Activated T-cell treated with anti-CD3 and anti-CD28 coated beads for 48 hours (primary cell): ENCODE measurements at regions not wholly inside any gene's neighbourhood (a gene's known extent, or its start where the extent isn't known, plus 50 kb on each side); places are given as distances from the start of the nearest gene placed in this dataset.

Experiments
- DNase-seq: peaks from one replicate; pipeline ENCODE4 v3.0.0-alpha.2; 2020; ENCODE audit warnings: low read depth

DNA sequence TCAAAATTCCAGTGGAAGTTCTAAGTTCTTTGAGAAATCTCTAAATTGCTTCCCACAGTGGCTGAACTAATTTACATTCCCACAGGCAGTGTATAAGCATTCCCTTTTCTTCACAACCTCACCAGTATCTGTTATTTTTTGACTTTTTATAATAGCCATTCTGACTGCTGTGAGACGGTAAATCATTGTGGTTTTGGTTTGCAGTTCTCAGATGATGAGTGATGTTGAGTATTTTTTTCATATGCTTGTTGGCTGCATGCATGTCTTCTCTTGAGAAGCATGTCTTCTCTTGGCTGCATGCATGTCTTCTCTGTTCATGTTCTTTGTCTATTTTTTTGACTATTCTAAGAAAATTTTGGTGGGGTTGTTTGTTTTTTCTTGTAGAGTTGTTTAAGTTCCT lies 499.6 kb upstream of the CCDC54 start:
- DNase-seq: no peak

DNA sequence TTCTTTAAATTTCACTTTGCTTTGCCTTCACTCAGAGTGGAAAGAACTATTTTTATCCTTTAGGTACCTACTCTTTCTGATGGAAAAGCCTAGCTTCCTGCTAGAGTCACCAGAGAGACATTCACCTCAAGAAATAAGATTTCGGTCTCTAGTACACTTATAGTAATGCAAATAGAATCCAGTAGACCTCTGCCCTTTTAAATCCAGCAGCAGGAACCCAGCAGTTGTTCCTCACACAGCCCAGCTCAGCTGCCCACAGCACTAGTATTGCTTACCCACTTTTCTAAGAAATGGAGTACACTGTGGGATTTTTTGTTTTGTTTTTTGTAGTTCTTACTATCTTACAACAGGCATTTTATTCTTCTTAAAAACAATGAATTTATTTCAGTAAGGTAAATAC lies 497.0 kb upstream of the CCDC54 start:
- no peak for DNase-seq

DNA sequence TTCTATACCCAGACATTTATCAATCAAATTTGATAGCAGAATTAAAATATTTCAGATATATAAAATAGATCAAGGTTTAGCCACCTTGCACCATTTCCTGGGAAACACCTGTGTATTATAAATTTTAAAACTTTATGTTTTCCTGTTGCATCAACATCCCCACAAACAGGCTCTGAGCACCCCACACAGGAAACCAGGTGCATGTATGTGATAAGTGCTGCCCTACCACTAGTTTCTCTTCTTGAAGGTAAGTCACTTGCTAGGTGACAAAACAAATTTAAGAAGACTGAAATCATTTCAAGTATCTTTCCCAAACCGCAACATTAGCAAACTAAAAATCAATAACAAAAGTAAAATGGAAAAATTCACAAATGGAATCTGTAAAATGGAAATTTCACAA lies 496.1 kb upstream of the CCDC54 start:
- no peak for DNase-seq

DNA sequence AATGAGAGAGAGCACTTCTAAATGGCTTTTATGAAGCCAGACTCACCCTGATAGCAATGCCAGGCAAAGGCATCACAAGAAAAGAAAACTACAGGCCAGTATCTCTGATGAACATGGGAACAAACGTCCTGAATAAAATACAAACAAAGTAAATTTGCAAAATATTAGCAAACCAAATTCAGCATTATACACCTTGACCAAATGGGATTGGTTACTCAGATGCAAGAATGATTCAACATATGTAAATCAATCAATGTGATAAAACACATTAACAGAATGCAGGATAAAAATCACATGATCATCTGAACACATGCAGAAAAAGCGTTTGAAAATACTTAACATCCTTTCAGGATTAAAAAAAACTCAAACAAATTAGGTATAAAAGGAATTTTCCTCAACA lies 494.9 kb upstream of the CCDC54 start:
- DNase-seq: no peak

DNA sequence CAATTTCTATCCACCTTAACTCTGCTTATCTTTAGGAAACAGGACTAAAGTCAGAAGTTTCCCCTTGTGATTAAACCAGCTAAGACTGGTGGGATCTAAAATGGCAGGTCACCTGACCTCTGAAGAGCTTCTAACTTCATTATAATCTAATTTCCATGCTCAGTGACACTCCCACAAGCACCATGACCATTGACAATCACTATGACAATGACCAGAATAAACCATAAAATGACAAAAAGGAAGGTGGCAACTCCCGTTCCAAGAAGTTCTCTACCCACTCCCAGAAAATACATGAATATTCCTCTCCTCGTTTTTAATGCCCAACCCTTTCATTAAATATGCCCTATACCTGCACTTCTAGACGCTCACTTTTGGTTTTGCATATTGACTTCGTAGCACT lies 471.2 kb upstream of the CCDC54 start:
- DNase-seq: no peak

DNA sequence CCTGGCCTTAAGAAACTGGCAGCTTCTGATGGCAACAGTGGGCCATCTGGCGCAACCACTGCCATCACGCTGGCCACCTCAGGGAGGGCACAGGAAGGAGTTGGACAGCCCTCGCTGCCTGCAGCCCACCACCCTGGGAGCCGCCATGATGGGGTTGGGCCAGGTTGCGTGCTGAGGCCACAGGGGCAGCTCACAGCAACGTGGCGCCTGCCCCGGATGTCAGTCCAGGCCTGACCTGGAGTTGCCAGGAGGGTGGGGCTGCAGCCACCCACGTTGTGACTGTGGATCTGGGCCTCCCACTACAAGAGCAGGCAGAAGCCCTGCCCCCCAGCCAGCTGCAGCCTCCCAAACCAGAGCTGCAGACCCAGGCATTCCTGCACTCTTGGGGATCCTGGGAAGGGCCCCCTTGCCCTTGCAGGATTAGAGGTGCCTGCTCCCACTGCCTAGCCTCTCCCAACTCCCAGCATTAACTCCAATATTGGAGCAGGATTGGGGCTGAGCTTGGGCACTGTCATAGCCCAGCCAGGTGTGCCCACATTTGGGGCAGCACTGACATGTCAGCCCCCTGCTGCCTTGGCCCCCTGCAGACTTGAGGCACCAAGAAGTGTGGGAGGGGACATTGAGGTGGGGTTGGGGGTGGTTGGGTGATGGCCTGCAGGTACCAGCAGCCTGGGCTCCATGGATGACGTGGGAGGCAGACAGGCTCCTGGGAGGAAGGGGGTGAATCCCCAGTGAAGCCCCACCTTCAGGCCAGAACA lies 468.9 kb upstream of the CCDC54 start:
- DNase-seq: no peak

DNA sequence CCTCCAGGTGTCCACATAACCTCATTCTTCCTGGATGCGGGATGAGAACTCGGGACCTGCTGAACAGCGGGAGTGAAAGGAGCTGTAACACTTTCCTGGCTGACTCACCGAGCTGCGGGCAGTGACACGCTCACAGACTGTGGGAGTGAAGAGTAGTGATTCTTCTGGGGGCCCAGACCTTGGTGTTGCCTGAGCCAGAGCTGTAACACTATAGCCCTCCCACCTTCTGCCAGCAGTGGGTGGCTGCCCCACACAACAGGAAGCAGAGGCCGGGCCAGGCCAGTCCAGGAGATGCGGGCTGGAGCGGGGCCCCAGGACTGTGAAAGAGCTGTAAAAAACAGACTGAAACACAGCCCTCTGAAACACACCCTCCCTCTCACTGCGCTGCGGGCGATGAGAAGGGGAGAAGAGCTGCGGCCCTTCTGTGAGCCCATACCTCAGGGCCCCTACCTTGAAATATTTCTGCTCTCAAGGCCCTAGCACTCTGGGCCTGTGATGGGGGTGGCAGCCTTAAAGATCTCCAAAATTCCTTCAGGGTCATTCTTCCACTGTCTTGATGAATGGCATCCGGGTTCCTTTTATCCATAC lies 464.0 kb upstream of the CCDC54 start:
- DNase-seq: no peak

DNA sequence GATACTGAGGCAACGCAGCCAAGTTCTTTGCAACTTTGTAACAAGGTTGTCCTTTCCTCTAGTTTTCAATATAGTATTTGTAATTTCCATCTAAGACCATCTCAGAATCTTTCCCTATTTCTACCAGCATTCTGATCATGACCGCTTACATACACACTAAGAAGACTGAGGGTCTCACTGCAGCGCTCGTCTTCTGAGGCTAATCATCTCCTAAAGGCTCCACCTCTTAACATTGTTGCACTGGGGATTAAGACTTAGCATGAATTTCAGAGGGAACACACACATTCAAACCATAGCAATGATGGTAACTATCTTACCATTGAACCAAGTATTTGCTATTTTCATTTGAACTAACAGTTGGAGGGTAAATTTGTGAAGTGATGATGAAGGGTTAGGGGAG lies 463.3 kb upstream of the CCDC54 start:
- no peak for DNase-seq

DNA sequence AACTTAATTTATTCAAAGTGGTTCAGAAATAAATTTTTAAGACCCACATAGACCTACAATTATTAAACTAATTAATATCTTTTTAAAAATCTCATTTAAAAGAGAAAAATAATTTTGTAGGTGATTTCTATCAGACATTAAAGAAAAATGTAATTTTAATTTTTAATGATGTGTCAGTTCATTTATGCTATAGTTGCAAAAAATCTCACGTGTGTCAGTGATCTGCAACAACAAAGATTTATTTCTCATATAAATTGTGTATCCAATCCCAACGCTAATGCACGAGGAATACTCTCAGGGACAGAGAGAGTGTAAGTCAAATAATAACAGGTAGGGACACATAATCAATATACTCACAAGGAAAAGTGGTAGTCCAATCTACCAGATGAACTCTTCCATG lies 456.6 kb upstream of the CCDC54 start:
- DNase-seq: no peak

DNA sequence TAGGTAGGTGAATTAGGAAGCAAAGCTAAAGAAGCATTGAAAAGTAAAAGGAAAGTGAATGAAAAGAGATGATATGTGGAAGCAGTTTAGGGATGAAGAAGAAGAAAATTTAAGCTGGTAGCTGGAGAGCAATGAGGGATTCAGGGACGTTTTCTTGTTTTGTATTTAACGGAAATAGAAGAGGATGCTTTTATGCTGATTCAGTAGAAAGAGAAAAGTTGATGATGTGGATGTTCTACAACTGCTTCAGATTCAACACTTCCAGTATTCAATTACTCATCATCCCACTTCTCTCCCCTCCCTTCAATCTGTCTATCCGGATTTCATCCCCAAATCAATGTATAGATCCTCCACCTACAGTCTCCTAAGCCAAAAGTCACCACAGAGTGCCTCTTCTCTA lies 448.2 kb upstream of the CCDC54 start:
- no peak for DNase-seq

DNA sequence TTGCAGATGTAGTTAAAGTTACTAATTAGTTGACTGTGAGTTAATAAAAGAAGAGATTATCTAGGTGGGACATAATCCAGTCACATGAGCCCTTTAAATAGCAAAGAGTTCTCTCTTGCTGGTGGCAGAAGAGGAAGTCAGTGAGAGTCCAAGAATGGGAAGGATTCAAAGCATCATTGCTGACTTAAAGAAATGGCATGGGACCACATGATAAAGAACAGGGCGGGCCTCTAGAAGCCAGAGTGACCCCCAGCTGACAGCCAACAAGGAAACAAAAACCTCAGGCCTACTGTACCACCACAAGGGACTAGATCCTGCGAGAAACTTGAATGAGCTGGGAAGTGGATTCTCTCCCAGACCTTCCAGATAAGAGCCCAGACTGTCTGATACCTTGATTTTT lies 447.2 kb upstream of the CCDC54 start:
- no peak for DNase-seq

DNA sequence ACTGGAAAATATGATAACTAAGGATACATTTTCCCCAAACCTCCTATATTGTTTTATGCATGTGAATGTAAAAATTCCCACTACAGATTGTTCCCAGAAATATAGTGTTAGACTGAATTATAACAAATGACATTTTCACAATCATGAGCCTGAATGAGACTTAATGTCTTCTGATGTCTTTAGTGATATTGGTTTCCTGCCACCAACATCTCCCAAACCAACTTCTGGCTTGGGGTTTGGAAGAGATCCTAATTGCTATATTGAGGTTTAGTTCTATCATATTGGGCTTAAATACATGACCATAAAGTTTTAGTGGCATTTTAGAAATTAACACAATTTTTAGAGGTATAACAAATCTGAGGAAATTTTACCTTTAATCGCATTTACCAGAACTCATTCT lies 445.3 kb upstream of the CCDC54 start:
- DNase-seq: no peak

DNA sequence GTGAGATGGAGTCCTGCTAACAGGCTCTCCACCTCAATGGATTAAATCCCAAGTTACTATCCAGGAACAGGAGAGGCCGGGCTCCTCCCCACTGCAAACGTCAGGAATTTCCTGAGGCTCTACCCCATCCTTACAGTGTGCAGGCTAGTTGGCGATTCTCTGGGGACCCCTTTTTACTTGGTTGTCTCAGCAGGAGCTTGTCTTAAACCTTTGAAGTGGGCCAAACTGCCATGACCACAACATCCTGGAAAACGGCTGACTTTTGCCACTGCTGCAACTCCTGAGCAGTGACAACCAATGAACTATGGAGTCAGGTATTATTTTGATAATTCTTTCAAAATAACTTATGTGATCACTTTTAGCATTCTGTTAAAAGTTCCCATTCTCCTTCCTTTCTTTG lies 440.9 kb upstream of the CCDC54 start:
- no peak for DNase-seq

DNA sequence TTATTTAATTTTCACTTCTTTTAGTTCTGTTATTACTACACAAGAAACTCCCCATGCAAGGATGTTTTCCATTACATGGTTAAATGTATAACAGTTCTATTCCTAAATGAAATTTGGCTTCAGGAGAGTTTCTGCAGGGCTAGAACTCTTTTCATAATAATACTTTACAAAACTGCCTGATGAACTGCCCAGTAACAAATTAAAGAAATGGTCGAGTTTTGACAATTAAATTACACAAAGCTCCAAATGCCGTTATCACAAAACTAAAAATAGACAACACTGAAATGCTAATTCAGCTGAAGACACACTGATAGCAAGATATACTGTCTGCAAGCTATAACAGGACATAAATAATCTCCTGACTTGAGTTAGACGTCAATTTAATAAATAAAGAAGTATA lies 435.2 kb upstream of the CCDC54 start:
- DNase-seq: no peak

DNA sequence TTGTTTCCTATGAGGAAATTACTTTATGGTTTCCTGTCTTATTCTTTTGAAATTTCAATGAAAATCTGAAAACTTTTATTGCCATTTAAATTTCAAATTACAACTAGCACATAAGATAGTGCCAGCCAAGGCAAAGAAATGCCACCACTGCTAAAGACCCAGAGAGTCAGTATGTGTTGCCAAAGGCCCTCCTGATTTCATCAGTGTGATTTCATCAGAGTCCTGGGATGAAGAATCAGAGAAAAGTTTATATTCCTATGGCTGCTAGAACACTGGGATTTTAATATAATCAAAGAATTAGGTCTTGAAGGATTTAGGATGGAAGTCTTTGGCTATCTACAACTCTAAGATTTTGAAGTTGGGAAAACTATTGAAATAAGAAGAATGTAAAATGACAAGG lies 434.2 kb upstream of the CCDC54 start:
- DNase-seq: no peak

DNA sequence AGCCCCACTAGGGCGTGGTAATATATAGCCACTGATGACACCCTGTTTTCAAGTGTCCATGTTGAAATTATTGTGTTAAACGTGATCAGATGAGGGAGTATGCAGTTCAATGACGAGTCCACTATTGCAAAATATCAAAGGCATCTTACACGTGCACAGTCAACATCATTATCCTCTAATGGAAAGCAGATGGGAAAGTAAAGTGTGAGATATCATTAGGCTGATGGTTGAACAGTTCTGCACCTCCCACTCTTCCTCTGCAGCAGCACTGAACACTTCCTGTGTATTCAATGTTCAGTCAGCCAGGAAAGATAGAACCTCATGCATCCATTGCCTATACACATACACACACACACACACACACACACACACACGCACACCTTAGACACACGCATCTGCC lies 431.8 kb upstream of the CCDC54 start:
- DNase-seq: no peak

DNA sequence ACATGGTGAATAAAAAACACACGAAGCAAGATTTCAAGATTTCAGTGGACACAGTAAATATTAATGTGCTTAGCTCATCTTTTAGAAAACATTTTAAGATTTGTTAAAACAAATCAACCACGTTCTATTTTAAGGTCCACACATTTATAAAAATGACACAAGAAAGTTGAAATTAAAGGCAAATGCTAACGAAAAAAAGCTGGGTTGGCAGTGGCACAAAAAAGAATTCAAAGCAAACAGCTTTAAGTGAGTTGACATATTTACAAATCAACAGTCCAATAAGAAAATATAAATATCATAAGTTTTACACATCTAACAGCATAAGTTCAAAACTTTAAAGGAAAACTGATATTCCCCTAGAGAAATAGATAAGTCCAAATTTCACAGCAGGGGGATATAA lies 430.4 kb upstream of the CCDC54 start:
- DNase-seq: no peak

DNA sequence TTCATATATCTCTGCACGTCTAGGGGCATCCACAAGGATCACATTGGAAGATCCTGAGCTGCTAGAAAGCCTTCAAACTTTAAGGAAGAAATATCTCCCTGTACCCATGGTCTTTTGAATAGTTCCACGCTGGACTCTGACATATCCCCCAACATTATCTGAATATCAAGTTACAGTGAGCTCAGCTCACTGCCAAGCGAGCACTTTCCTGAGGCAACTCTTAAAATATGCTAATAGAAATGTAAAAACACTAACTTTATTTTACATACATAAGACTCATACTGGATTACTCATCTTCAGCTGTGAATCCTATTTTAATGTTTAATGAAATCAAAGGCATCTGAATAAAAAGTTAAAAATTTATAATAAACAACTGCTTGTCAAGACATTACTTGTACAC lies 420.2 kb upstream of the CCDC54 start:
- no peak for DNase-seq

DNA sequence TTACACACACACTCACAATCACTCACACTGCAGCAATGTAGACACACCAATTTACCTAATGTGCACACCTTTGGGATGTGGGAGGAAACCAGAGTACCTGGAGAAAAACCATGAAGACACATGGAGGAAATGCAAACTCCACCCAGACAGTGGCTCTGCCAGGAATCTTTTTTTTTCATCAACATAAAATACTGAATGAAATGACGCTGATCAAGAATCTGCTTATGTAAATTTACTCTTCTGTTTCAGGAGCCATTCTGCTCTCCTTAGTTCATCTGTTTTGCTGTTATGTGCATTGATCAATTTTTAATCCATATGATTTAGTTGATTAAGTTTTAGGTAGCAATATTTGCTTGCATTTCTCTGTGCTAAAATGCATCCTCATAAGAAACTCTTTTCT lies 414.2 kb upstream of the CCDC54 start:
- DNase-seq: no peak

DNA sequence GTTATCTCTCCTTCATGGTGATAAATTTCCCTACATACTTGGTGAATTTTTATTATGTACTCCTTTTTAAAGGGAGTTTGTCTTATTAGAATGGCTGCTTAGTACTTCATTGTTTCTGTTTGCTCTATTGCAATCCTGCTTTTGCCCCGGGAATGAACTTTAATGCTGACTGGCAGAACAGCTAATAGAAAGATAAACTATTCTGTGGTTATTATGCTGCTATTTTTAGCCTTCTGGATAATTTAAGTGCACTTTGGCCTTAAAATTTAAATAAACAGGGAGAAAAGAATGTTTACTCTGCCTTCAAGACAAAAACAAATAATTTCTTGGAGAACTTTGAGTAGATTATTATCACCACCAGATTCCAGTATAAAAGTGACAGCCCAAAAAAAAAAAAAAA lies 413.8 kb upstream of the CCDC54 start:
- no peak for DNase-seq

DNA sequence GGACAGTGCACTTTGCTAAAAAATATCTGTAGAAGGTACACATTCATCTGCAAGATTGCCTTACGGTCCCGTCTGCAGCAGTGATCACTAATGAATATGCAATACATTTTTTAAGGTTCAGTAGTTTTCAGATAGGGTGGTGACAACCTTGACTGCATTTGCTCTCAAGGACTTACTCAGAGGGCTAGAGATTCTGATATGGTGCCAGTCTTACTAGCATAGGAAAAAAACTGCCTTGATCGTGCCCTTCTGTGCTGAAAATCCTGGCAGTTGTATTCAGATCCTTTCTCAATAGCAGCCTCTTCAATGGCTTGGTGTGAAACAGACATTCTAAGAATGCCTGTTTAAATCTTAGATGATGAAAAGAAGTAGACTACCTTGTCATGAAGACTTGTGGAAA lies 411.9 kb upstream of the CCDC54 start:
- DNase-seq: no peak

DNA sequence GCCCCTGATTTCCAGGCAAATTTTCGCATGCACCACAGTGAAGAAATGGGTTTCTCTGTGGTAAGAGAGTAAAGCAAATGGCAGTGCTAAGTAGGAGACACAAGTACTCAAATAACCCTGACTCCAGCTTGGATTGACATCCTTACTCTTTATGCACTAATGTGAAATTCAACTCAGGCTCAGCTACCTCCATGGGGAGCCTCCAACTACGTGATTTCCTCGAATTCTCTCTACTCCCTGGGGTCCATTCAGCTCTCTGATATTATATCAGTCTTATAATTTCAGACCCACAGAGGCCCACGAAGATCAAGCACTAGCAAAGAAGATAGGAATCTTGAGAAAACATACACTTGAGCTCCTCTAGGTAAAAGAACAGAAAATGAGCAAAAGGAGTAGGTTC lies 407.6 kb upstream of the CCDC54 start:
- no peak for DNase-seq

DNA sequence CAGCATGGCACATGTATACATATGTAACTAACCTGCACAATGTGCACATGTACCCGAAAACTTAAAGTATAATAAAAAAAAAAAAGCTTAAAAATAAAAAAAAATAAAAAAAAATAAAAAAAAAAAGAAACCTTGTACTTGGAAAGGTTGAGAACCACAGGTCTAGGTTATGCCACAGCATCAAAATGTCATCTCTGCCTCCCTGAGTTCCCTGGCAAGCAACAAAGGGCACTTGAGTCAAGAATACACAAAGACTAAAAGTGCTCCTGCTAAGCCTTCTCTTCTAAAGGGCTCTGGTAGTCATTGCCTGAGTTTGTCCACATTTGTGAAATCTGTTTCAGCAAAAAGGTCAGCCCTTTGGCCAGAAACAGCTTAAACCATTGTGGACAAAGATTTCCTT lies 395.8 kb upstream of the CCDC54 start:
- DNase-seq: no peak

DNA sequence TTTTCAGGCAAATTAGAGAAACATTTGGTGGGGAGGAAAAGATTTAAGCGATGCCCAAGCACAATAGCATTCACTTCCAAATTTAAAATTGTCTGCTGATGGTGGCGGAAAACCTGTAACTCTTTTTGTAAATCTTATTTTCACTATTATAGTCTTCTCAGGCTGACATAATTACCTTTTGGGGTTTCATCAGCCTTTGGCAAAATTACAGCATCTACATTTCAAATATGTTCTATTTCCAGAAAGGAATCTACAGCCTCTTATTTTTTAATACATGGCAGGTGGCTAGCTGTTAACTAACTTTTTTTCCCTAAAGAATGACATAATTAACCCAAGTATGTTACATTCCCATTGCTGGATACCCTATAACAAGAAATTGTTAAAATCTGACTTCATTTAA lies 391.5 kb upstream of the CCDC54 start:
- DNase-seq: no peak
